ENCODE measurements at regions not wholly inside any gene's neighbourhood (a gene's known extent, or its start where the extent isn't known, plus 50 kb on each side); places are given as distances from the start of the nearest gene placed in this dataset.
"Not testable (repeated sequence)": the region's sequence is repeated elsewhere in the genome, so short reads cannot be mapped to it uniquely, and the experiment has no call there.

- no peak for DNase-seq (ENCODE audit: low read depth)
Measured at GRCh38 chr16:5761592-5761991, 664.0 kb upstream of the EEF2KMT start.

- no peak for DNase-seq (ENCODE audit: low read depth)
Measured at GRCh38 chr16:5758281-5758680, 660.7 kb upstream of the EEF2KMT start.

GRCh38 chr16:5756969-5757368, 659.4 kb upstream of the EEF2KMT start:
- no peak for DNase-seq (ENCODE audit: low read depth)

GRCh38 chr16:5753381-5753780, 655.8 kb upstream of the EEF2KMT start:
- DNase-seq (ENCODE audit: low read depth): no peak

GRCh38 chr16:5751216-5751615, 653.6 kb upstream of the EEF2KMT start:
- no peak for DNase-seq (ENCODE audit: low read depth)

- DNase-seq (ENCODE audit: low read depth): not testable (repeated sequence)
Measured at GRCh38 chr16:5750439-5750838, 652.8 kb upstream of the EEF2KMT start.

GRCh38 chr16:5738586-5738985, 641.0 kb upstream of the EEF2KMT start:
- no peak for DNase-seq (ENCODE audit: low read depth)

- no peak for DNase-seq (ENCODE audit: low read depth)
Measured at GRCh38 chr16:5736209-5736930, 638.8 kb upstream of the EEF2KMT start.

- no peak for DNase-seq (ENCODE audit: low read depth)
Measured at GRCh38 chr16:5735444-5735843, 637.8 kb upstream of the EEF2KMT start.

GRCh38 chr16:5730783-5731182, 633.2 kb upstream of the EEF2KMT start:
- no peak for DNase-seq (ENCODE audit: low read depth)

- DNase-seq (ENCODE audit: low read depth): no peak
Measured at GRCh38 chr16:5722116-5722619, 624.6 kb upstream of the EEF2KMT start.

GRCh38 chr16:5715155-5715554, 617.6 kb upstream of the EEF2KMT start:
- no peak for DNase-seq (ENCODE audit: low read depth)

GRCh38 chr16:5709889-5710288, 612.3 kb upstream of the EEF2KMT start:
- no peak for DNase-seq (ENCODE audit: low read depth)

- no peak for DNase-seq (ENCODE audit: low read depth)
Measured at GRCh38 chr16:5706211-5706610, 608.6 kb upstream of the EEF2KMT start.

GRCh38 chr16:5704271-5704670, 606.7 kb upstream of the EEF2KMT start:
- DNase-seq (ENCODE audit: low read depth): no peak

GRCh38 chr16:5693426-5693825, 595.8 kb upstream of the EEF2KMT start:
- DNase-seq (ENCODE audit: low read depth): no peak

- no peak for DNase-seq (ENCODE audit: low read depth)
Measured at GRCh38 chr16:5681966-5682365, 584.4 kb upstream of the EEF2KMT start.

GRCh38 chr16:5678371-5678770, 580.8 kb upstream of the EEF2KMT start:
- DNase-seq (ENCODE audit: low read depth): no peak

- DNase-seq (ENCODE audit: low read depth): no peak
Measured at GRCh38 chr16:5671421-5671820, 573.8 kb upstream of the EEF2KMT start.

- no peak for DNase-seq (ENCODE audit: low read depth)
Measured at GRCh38 chr16:5670198-5670597, 572.6 kb upstream of the EEF2KMT start.

- DNase-seq (ENCODE audit: low read depth): no peak
Measured at GRCh38 chr16:5668553-5668952, 571.0 kb upstream of the EEF2KMT start.

GRCh38 chr16:5665834-5666233, 568.2 kb upstream of the EEF2KMT start:
- DNase-seq (ENCODE audit: low read depth): no peak

GRCh38 chr16:5653789-5654188, 556.2 kb upstream of the EEF2KMT start:
- no peak for DNase-seq (ENCODE audit: low read depth)

- no peak for DNase-seq (ENCODE audit: low read depth)
Measured at GRCh38 chr16:5653041-5653440, 555.4 kb upstream of the EEF2KMT start.

All from non-pigmented ciliary epithelial cell (primary cell).